Fibroblast of skin of right biceps (primary cell): ENCODE measurements at regions not wholly inside any gene's neighbourhood (a gene's known extent, or its start where the extent isn't known, plus 50 kb on each side); places are given as distances from the start of the nearest gene placed in this dataset.

Experiments used
- DNase-seq: peaks from one replicate; pipeline ENCODE4 v3.0.0-alpha.2; 2013

GRCh38 chr4:174586651-174587050 is 64.4 kb upstream of the HPGD start:
- no peak for DNase-seq

DNA sequence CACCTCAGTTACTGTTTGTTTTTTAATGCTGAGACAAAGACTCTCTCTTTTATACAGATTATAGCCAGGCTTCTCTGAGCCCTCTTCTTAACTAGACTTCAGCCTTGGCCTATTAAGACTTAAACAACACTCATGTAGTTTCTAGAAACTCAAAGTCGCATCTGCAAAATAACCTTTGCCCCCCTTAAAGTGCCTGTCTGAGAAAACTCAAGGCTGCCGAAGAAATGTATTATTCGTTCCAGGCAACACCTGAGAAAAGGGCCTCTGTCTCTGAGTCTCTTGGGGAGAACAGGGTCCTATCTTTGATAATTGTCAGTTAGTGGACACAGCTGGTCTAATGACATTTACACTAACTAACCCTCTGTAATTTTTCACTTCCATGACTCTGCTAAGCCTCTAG is 60.8 kb upstream of the HPGD start:
- no peak for DNase-seq

DNA sequence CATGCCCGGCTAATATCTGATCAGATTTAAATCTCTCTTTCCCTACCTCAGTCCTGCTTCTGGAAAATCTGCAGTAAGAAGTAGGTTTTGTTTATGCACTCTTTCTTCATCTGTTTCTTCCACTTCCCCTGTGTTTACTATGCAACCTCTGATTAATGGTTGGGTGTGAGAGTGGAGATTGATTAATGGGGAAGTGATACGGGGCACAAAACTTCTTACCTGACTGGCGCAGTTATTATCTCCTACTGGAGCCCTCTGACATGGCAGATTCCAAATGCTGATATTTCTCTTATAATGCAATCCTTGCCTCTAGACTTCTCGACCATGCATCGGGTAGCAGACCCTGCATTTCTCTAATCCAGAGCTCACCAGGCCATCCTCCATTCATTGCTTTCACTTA is 60.2 kb upstream of the HPGD start:
- DNase-seq: no peak

- no peak for DNase-seq
Measured at GRCh38 chr4:174581901-174582300, 59.6 kb upstream of the HPGD start.

- no peak for DNase-seq
Measured at GRCh38 chr4:174580597-174580996, 58.3 kb upstream of the HPGD start.

GRCh38 chr4:174579421-174579820 is 57.1 kb upstream of the HPGD start:
- DNase-seq: no peak

DNA sequence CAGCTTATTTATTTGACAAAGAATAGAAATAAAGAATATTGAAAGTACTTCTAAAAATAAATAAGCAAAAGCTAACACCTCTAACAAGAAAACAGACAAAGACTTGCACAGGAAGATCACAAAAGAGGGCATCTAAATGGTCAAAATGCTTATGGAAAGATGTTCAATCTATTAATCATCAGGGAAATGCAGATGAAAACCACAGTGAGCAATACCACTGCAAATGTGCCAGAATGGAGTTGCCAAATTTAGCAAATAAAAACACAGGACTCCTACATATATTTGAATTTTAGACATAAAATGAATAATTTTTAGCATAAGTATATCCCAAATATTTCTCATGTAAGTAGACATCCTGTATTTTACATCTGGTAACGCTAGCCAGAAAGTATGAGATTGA is 56.1 kb upstream of the HPGD start:
- peak; percentile 70 for DNase-seq

GRCh38 chr4:174575436-174575835 is 53.1 kb upstream of the HPGD start:
- no peak for DNase-seq
